ENCODE measurements at regions not wholly inside any gene's neighbourhood (a gene's known extent, or its start where the extent isn't known, plus 50 kb on each side); places are given as distances from the start of the nearest gene placed in this dataset.

GRCh38 chr2:185299867-185300266 is 438.7 kb upstream of the FSIP2 start:
- TF ChIP-seq NELFE (IDR thresholded peaks at IDR 0.05; ENCODE audit: insufficient read depth, insufficient read length) (no peak), SP1 (CRISPR knock-in tag; IDR thresholded peaks at IDR 0.05) (no peak), CEBPB (tag; IDR thresholded peaks at IDR 0.05) (no peak), FIP1L1 (IDR thresholded peaks at IDR 0.05; ENCODE audit: low read depth, low read length, poor library complexity, severe bottlenecking) (no peak), YBX1 (IDR thresholded peaks at IDR 0.05) (no peak), PHF20 (IDR thresholded peaks at IDR 0.05; ENCODE audit: partially characterized antibody) (no peak), CTCF (IDR thresholded peaks at IDR 0.05 in 2 of 3, conservative IDR thresholded peaks at IDR 0.05 in 1 of 3; ENCODE audit: insufficient read depth in 2 of 3, low read depth in 1 of 3, low read length in 3 of 3) (no peak), THRAP3 (IDR thresholded peaks at IDR 0.05; ENCODE audit: borderline replicate concordance) (no peak)
